GM12874 (cell line): ENCODE measurements at regions not wholly inside any gene's neighbourhood (a gene's known extent, or its start where the extent isn't known, plus 50 kb on each side); places are given as distances from the start of the nearest gene placed in this dataset.

Experiments
- CTCF ChIP-seq: IDR thresholded peaks from 2 replicates; pipeline ENCODE4 v1.5.1; 2011; ENCODE audit warnings: low read depth, mild to moderate bottlenecking, control low read depth, low read length, moderate library complexity; ENCODE audit not compliant: insufficient read depth

- no peak for TF ChIP-seq CTCF
These were observed 682.4 kb downstream of the KCNJ18 start for GRCh38 chr17:22374741-22375140.

- no peak for TF ChIP-seq CTCF
These were observed 716.9 kb downstream of the KCNJ18 start for GRCh38 chr17:22409160-22409751.

DNA sequence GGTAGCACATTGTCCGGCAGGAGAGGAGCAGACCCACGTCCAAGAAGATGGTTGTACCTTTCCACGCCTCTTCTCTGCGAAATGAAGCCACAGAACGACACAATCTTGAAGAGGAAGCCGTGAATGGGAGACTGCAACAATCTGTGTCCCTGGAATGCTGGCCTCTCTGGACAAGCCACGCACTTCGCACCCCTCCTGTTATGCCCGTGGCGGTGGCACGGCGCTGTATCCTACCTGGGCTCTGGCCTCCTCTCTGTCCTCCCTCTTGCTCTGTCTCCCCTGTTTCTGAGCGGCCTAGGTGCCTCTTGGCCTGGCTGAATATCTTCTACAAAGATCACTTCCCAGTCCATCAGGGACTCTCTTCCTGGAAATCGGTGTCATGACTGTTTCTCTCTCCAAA is 717.8 kb downstream of the KCNJ18 start:
- TF ChIP-seq CTCF = no peak

- TF ChIP-seq CTCF = no peak
These were observed 719.0 kb downstream of the KCNJ18 start for GRCh38 chr17:22411185-22411784.

DNA sequence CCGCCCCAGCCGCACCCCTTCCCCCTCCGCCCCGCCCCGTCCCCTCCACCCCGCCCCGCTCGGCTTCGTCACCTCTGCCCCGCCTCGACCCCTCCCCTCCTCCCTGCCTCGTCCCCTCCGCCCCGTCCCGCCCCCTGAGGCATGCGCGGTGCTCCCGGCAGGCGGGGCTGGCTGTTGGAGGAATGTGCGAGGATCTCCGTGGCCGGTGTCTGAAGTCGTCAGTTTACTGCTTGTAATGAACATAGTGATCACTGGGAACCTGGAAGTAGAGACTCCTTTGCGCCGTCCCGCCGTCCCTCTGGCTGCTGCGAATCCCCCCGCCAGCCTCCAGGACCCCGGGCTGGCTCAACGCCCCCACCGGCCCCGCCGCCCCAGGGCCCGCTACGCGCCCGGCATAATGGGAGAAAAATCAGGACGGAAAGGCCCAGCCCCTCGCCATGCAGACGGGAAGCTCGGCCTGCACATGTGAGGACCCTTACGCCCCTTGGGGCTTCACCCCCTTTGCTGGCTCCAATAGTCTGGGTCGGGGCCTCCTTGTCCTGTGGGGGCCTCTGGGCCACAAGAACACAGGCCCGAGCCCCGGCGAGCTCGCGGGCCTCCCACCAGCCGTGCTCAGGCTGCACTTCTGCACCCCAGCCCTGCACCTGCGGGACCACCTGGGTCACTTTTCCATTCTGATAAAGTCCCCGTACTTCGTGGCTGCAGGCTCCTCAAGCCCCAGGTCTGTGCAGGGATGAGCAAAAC is 743.1 kb downstream of the KCNJ18 start:
- no peak for TF ChIP-seq CTCF

- no peak for TF ChIP-seq CTCF
These were observed 749.5 kb downstream of the KCNJ18 start for GRCh38 chr17:22441776-22442175.

GRCh38 chr17:22443061-22443460 is 750.7 kb downstream of the KCNJ18 start:
- no peak for TF ChIP-seq CTCF
